MV-4-11 (cell line): ENCODE measurements at regions not wholly inside any gene's neighbourhood (a gene's known extent, or its start where the extent isn't known, plus 50 kb on each side); places are given as distances from the start of the nearest gene placed in this dataset.

Source experiments
- DNase-seq: peaks from one replicate; lab custom pipeline; 2025; lab: John Stamatoyannopoulos, UW

GRCh38 chr7:98565103-98565502 lies 52.0 kb upstream of the NPTX2 start:
- no peak for DNase-seq

GRCh38 chr7:98562871-98563495 lies 54.1 kb upstream of the NPTX2 start:
- DNase-seq, result no peak

- no peak for DNase-seq
Observed at GRCh38 chr7:98562381-98562823, 54.7 kb upstream of the NPTX2 start.

GRCh38 chr7:98559958-98560357 lies 57.1 kb upstream of the NPTX2 start:
- DNase-seq, result no peak

GRCh38 chr7:98559219-98559618 lies 57.9 kb upstream of the NPTX2 start:
- DNase-seq, result no peak

GRCh38 chr7:98557538-98558031 lies 59.5 kb upstream of the NPTX2 start:
- DNase-seq, result no peak

- DNase-seq, result no peak
Observed at GRCh38 chr7:98556288-98556687, 60.8 kb upstream of the NPTX2 start.

- no peak for DNase-seq
Observed at GRCh38 chr7:98555403-98555802, 61.7 kb upstream of the NPTX2 start.

GRCh38 chr7:98553666-98554065 lies 63.4 kb upstream of the NPTX2 start:
- no peak for DNase-seq

- no peak for DNase-seq
Observed at GRCh38 chr7:98551611-98552273, 65.3 kb upstream of the NPTX2 start.

- no peak for DNase-seq
Observed at GRCh38 chr7:98548971-98549370, 68.1 kb upstream of the NPTX2 start.

GRCh38 chr7:98548370-98548769 lies 68.7 kb upstream of the NPTX2 start:
- no peak for DNase-seq

- DNase-seq, result no peak
Observed at GRCh38 chr7:98541101-98541500, 76.0 kb upstream of the NPTX2 start.

- no peak for DNase-seq
Observed at GRCh38 chr7:98539865-98540264, 77.2 kb upstream of the NPTX2 start.

- DNase-seq, result no peak
Observed at GRCh38 chr7:98536803-98537202, 80.3 kb upstream of the NPTX2 start.

- DNase-seq, result no peak
Observed at GRCh38 chr7:98534493-98534892, 82.6 kb upstream of the NPTX2 start.

GRCh38 chr7:98531717-98532116 lies 85.4 kb upstream of the NPTX2 start:
- no peak for DNase-seq

GRCh38 chr7:98528079-98528478 lies 89.0 kb upstream of the NPTX2 start:
- no peak for DNase-seq

GRCh38 chr7:98526059-98526458 lies 91.0 kb upstream of the NPTX2 start:
- no peak for DNase-seq

GRCh38 chr7:98521089-98521692 lies 95.9 kb upstream of the NPTX2 start:
- DNase-seq, result no peak

GRCh38 chr7:98520356-98520951 lies 96.6 kb upstream of the NPTX2 start:
- DNase-seq, result no peak

GRCh38 chr7:98518159-98518947 lies 98.7 kb upstream of the NPTX2 start:
- no peak for DNase-seq
